Pancreas (tissue), 10 donors: ENCODE measurements at regions not wholly inside any gene's neighbourhood (a gene's known extent, or its start where the extent isn't known, plus 50 kb on each side); places are given as distances from the start of the nearest gene placed in this dataset.

Experiments
- ATAC-seq, 4 donors: fragments of 200-7000 bp; cut with Tn5 transposase; one replicate each; pipeline versions ENCODE4 v1.8.0 to v1.9.1; 2020; ENCODE audit warnings: mild to moderate bottlenecking in 4 of 4, moderate library complexity in 4 of 4
- DNase-seq, 6 donors: peaks; one replicate each; pipeline ENCODE4 v3.0.0-alpha.2; 2020
- FAIRE-seq: peaks from 2 replicates; lab custom pipeline; 2012; peaks lifted over from hg19 to GRCh38; lab: Jason Lieb, UNC
- H3K27ac ChIP-seq, 4 donors: fragments of 200-600 bp; sonication (generic); 1 replicate in 3 of 4; 2 replicates in 1 of 4; pipeline versions ENCODE4 v1.5.0 to v1.8.0; 2020
- H3K27me3 ChIP-seq, 4 donors: fragments of 200-600 bp; one replicate each; pipeline ENCODE4 v1.8.0; 2021
- H3K36me3 ChIP-seq, 3 donors: fragments of 200-600 bp; sonication (generic) in 1 of 3; one replicate each; pipeline versions ENCODE4 v1.5.0 to v1.8.0; 2020 to 2021
- H3K4me1 ChIP-seq, 3 donors: fragments of 200-600 bp; one replicate each; pipeline ENCODE4 v1.8.0; 2021
- H3K4me3 ChIP-seq, 4 donors: fragments of 200-600 bp; sonication (generic) in 2 of 4; one replicate each; pipeline versions ENCODE4 v1.5.0 to v1.8.0; 2020 to 2021
- H3K9me3 ChIP-seq, 4 donors: fragments of 200-600 bp; one replicate each; pipeline ENCODE4 v1.8.0; 2021
- WGBS, 2 donors: extraction: QIAGEN DNeasy Blood & Tissue Kit; methylation state at CpG; one replicate each; pipeline ENCODE4 v1.1.7; 2013; 5-methylcytosine and 5-hydroxymethylcytosine counted together
- intact Hi-C, 3 donors: fragments of 100-400 bp; cut with DNase I; formaldehyde crosslinking; loops; one replicate each; pipeline versions ENCODE4 v1.11.1 to v1.14.2; 2022
- TF ChIP-seq, protein P1 (sequence below), 4 donors: fragments of 200-600 bp; sonication (generic) in 3 of 4; IDR thresholded peaks; one replicate each; pipeline versions ENCODE4 v1.5.0 to v1.8.0; 2021; ENCODE audit warnings: antibody characterized with exemption in 4 of 4
- donor health status: healthy with polysubstance abuse.
- donor health status: DM: no; HTN: no; CAD: no; lungs with moderate emphysema.
- donor health status: DM: no; HTN: no; CAD: no.
- donor health status: control.
- donor health status: control.
- donor health status: Bipolar disorder and iron deficiency.
- donor health status: DM: yes; HTN: yes; CAD: no.
- donor health status: DM: no; HTN: no; CAD: no.
- donor health status: DM: no; HTN: no; CAD: no.
- donor health status: DM: yes; HTN: yes; CAD: no.

DNA sequence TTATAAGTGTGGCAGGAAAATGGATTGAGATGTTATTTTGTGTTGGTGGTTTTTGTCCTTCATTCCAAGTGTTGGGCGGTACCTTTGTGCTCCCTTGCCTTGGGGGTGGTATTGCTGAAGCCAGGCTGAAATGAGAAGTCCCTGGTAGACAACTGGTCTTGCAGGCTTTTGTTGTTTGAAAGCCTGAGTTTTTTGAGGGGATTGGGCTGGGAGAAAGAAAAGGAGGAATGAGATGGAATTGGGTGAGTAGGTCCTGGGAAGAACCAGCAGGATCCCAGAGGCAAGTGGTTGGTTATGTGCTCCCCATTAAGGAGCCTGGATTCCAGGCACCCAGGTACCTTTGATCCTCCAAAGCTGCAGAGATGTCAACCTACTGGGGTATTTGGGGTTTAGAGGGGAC is 93.7 kb upstream of the SLC2A1 start:
- TF ChIP-seq, protein P1, sequence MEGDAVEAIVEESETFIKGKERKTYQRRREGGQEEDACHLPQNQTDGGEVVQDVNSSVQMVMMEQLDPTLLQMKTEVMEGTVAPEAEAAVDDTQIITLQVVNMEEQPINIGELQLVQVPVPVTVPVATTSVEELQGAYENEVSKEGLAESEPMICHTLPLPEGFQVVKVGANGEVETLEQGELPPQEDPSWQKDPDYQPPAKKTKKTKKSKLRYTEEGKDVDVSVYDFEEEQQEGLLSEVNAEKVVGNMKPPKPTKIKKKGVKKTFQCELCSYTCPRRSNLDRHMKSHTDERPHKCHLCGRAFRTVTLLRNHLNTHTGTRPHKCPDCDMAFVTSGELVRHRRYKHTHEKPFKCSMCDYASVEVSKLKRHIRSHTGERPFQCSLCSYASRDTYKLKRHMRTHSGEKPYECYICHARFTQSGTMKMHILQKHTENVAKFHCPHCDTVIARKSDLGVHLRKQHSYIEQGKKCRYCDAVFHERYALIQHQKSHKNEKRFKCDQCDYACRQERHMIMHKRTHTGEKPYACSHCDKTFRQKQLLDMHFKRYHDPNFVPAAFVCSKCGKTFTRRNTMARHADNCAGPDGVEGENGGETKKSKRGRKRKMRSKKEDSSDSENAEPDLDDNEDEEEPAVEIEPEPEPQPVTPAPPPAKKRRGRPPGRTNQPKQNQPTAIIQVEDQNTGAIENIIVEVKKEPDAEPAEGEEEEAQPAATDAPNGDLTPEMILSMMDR (IDR thresholded peaks at IDR 0.05), result no peak
- no peak for FAIRE-seq
- 93 to 97% methylated on average over 1 of the region's 1 CpG for WGBS, 2 donors

DNA sequence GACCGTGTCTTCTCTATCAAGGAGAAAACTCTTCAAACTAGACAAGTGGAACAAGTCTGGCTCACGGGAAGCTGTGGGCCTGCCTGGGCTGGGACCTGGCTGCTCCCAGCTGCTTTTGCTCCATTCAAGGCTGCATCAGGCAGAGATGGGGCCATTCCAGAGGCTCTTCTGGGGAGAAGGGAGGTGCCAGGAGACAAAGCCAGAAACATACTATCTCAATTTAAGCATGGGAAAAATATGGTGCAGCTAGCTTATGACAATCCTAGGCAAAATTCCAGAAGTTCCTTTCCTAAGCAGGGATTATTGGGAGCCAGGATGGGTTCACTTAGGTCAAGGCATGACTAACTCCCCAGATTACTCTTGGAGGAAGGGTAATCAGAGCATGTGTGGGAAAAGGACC is 90.8 kb upstream of the SLC2A1 start:
- Histone ChIP-seq H3K4me3 (no peak overlapping the region), H3K27me3 (no peaks in the 10 kb centered on the region), H3K36me3 (no peaks in the 10 kb centered on the region), H3K4me1 (peaks cover 0 to 8% (median 0%) of the 10 kb centered on the region in 3 donors), H3K27ac (no peak overlapping the region), H3K9me3 (no peaks in the 10 kb centered on the region)
- ATAC-seq (no peak), DNase-seq (no peak), FAIRE-seq (no peak)
- intact Hi-C loops, result no loop called here
- TF ChIP-seq, protein P1 (IDR thresholded peaks at IDR 0.05), result no peak
- 79 to 88% methylated on average over 2 of the region's 2 CpGs for WGBS, 2 donors

More for the DNA sequence above, 93.7 kb upstream of the SLC2A1 start:
- DNase-seq (no peak), ATAC-seq (no peak)
- Histone ChIP-seq H3K9me3 (no peaks in the 10 kb centered on the region), H3K27me3 (no peaks in the 10 kb centered on the region), H3K4me3 (no peak overlapping the region), H3K4me1 (no peaks in the 10 kb centered on the region), H3K36me3 (no peaks in the 10 kb centered on the region), H3K27ac (no peak overlapping the region)
- intact Hi-C loops, result no loop called here

GRCh38 chr1:43048601-43049011 is 89.9 kb upstream of the SLC2A1 start:
- no peak overlapping the region for H3K27ac ChIP-seq
- no peak for DNase-seq
- TF ChIP-seq, protein P1 (IDR thresholded peaks at IDR 0.05), result no peak
- H3K27me3 ChIP-seq, result no peaks in the 10 kb centered on the region
- WGBS, 2 donors, result 85 to 87% methylated on average over 2 of the region's 2 CpGs
- no peaks in the 10 kb centered on the region for H3K9me3 ChIP-seq
- ATAC-seq, result no peak
- intact Hi-C loops, result no loop called here
- no peaks in the 10 kb centered on the region for H3K36me3 ChIP-seq
- no peak for FAIRE-seq
- H3K4me1 ChIP-seq, result peaks cover 0 to 11% (median 0%) of the 10 kb centered on the region in 3 donors
- no peak overlapping the region for H3K4me3 ChIP-seq

GRCh38 chr1:43047135-43047534 is 88.5 kb upstream of the SLC2A1 start:
- Histone ChIP-seq H3K27ac (no peak overlapping the region), H3K4me3 (no peak overlapping the region), H3K27me3 (no peaks in the 10 kb centered on the region), H3K9me3 (no peaks in the 10 kb centered on the region), H3K36me3 (no peaks in the 10 kb centered on the region), H3K4me1 (peaks cover 0 to 11% (median 0%) of the 10 kb centered on the region in 3 donors)
- no peak for ATAC-seq
- TF ChIP-seq, protein P1 (IDR thresholded peaks at IDR 0.05), result no peak
- WGBS, 2 donors, result 79 to 89% methylated on average over 1 of the region's 1 CpG
- intact Hi-C loops, result no loop called here
- FAIRE-seq, result no peak
- DNase-seq, result no peak

GRCh38 chr1:43044572-43045361 is 86.1 kb upstream of the SLC2A1 start:
- no peaks in the 10 kb centered on the region for H3K9me3 ChIP-seq
- ATAC-seq (peak in 2 of 4 donors; percentile 64 to 75), DNase-seq (no peak), FAIRE-seq (no peak)
- intact Hi-C loops, result no loop called here
- 41% methylated on average over 6 of the region's 6 CpGs for WGBS, 2 donors
- TF ChIP-seq, protein P1 (IDR thresholded peaks at IDR 0.05), result no peak
- H3K4me1 ChIP-seq, result peaks cover 1 to 11% (median 3%) of the 10 kb centered on the region in 3 donors
- no peak overlapping the region for H3K4me3 ChIP-seq
- H3K27ac ChIP-seq, result peak overlapping the region in 2 of 4 donors; percentile 4 to 28
- no peaks in the 10 kb centered on the region for H3K27me3 ChIP-seq
- no peaks in the 10 kb centered on the region for H3K36me3 ChIP-seq
